Type B pancreatic cell (in vitro differentiated cells): ENCODE measurements at regions not wholly inside any gene's neighbourhood (a gene's known extent, or its start where the extent isn't known, plus 50 kb on each side); places are given as distances from the start of the nearest gene placed in this dataset.
"Not testable (repeated sequence)": the region's sequence is repeated elsewhere in the genome, so short reads cannot be mapped to it uniquely, and the experiment has no call there.

Experiments
- DNase-seq: peaks from one replicate; pipeline ENCODE4 v3.0.0; 2021; ENCODE audit warnings: mixed read lengths; ENCODE audit not compliant: unreplicated experiment; ENCODE audit errors: extremely low spot score
- H3K27ac Mint-ChIP-seq: 2 replicates; pipeline ENCODE4 v1.8.0; 2021; ENCODE audit warnings: mild to moderate bottlenecking, mixed read lengths
- H3K27me3 Mint-ChIP-seq: 2 replicates; pipeline ENCODE4 v1.8.0; 2021; ENCODE audit warnings: mixed read lengths
- H3K36me3 Mint-ChIP-seq: 2 replicates; pipeline ENCODE4 v1.8.0; 2021; ENCODE audit warnings: mixed read lengths
- H3K4me1 Mint-ChIP-seq: one replicate; pipeline ENCODE4 v1.8.0; 2021; ENCODE audit warnings: mixed read lengths; ENCODE audit not compliant: unreplicated experiment
- H3K4me3 Mint-ChIP-seq: 2 replicates; pipeline ENCODE4 v1.8.0; 2021; ENCODE audit warnings: mild to moderate bottlenecking, mixed read lengths
- H3K9me3 Mint-ChIP-seq: 2 replicates; pipeline ENCODE4 v1.8.0; 2021; ENCODE audit warnings: mixed read lengths
- TF ChIP-seq, protein P1 (sequence below): fragments of 200-600 bp; sonication (generic); conservative IDR thresholded peaks from 2 replicates; pipeline ENCODE4 v1.5.0; 2021; ENCODE audit warnings: antibody characterized with exemption, mild to moderate bottlenecking

GRCh38 chr16:60203525-60204124, 1469.5 kb upstream of the GOT2 start:
- DNase-seq, result no peak
- no peak overlapping the region for H3K27ac Mint-ChIP-seq

GRCh38 chr16:60200729-60201128, 1466.6 kb upstream of the GOT2 start:
- H3K9me3 Mint-ChIP-seq, H3K4me1 Mint-ChIP-seq, H3K36me3 Mint-ChIP-seq, H3K4me3 Mint-ChIP-seq, DNase-seq, H3K27me3 Mint-ChIP-seq: not testable (repeated sequence)
- peak overlapping the region; percentile 28 for H3K27ac Mint-ChIP-seq

More at GRCh38 chr16:60203525-60204124, 1469.5 kb upstream of the GOT2 start:
- Mint-ChIP-seq H3K27me3 (peaks cover 7% of the 10 kb centered on the region), H3K4me3 (no peak overlapping the region), H3K36me3 (no peaks in the 10 kb centered on the region), H3K4me1 (peaks cover 9% of the 10 kb centered on the region), H3K9me3 (peaks cover 6% of the 10 kb centered on the region)
- TF ChIP-seq, protein P1, sequence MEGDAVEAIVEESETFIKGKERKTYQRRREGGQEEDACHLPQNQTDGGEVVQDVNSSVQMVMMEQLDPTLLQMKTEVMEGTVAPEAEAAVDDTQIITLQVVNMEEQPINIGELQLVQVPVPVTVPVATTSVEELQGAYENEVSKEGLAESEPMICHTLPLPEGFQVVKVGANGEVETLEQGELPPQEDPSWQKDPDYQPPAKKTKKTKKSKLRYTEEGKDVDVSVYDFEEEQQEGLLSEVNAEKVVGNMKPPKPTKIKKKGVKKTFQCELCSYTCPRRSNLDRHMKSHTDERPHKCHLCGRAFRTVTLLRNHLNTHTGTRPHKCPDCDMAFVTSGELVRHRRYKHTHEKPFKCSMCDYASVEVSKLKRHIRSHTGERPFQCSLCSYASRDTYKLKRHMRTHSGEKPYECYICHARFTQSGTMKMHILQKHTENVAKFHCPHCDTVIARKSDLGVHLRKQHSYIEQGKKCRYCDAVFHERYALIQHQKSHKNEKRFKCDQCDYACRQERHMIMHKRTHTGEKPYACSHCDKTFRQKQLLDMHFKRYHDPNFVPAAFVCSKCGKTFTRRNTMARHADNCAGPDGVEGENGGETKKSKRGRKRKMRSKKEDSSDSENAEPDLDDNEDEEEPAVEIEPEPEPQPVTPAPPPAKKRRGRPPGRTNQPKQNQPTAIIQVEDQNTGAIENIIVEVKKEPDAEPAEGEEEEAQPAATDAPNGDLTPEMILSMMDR, result peak; percentile 75

DNA sequence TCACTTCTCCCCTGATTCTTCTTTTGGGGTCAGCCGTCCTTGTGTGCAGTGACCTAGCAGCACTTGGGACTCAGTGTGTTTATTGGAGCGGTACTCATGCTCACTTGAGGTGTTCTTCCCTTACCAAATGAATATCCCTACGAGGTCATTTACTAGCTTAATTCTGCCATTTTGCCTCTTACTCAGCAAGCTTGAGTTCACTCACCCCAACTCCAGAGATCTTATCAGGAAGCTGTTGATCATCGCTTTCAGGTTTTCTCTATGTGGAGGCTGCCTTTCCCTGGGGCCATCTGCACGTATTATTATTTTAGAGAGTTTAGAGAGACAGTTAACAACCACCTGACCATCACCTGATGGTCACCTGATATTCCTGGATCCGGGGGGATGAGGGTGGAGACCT, 1466.0 kb upstream of the GOT2 start:
- DNase-seq, result no peak
- H3K4me3 Mint-ChIP-seq, result no peak overlapping the region
- no peak overlapping the region for H3K27ac Mint-ChIP-seq
- H3K36me3 Mint-ChIP-seq, result no peaks in the 10 kb centered on the region
- TF ChIP-seq, protein P1, result no peak
- H3K9me3 Mint-ChIP-seq, result peaks cover 6% of the 10 kb centered on the region
- peaks cover 9% of the 10 kb centered on the region for H3K4me1 Mint-ChIP-seq
- peaks cover 7% of the 10 kb centered on the region for H3K27me3 Mint-ChIP-seq

DNA sequence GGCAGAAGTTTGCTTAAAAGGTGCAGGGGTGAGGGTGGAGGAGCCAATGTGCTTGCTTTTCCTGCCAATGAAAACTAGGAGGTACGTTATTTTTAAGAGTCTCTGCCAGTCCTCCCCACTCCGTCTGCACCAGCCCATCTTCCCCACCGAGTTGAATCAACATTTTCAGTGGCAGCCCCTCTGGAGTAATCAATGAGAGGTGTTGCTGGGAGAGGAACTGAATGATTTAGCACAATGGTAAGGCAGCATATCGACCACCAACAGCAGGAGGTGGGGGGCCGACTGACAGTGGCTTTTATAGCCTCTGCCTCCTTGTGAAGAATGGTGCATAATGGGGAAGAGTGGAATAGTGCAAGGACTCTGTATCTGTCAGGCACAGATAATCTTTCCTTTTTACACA, 1465.0 kb upstream of the GOT2 start:
- DNase-seq, result no peak
- Mint-ChIP-seq H3K4me3 (no peak overlapping the region), H3K27ac (no peak overlapping the region), H3K36me3 (no peaks in the 10 kb centered on the region), H3K9me3 (peaks cover 6% of the 10 kb centered on the region), H3K27me3 (peaks cover 7% of the 10 kb centered on the region), H3K4me1 (peaks cover 9% of the 10 kb centered on the region)
- TF ChIP-seq, protein P1, result no peak

DNA sequence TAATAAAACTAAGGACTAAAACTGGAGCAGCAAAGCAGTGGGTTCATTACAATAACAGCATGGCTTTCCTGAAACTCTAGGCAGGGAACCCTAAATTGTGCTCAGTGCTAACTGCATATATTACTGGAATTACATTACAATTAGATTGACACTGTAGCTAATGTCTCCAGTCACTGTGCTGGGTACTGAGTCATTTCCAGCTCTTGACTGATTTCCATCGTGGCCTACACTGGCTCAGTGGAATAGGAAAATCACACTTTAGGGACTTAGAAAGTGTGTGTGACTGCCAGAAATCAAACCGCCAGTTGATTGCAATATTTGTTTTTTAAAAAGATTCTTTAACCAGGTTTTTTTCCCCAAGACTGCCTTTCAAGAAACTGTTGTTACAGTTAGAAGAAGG, 1447.4 kb upstream of the GOT2 start:
- H3K4me1 Mint-ChIP-seq, result no peaks in the 10 kb centered on the region
- no peaks in the 10 kb centered on the region for H3K36me3 Mint-ChIP-seq
- no peak for DNase-seq
- H3K4me3 Mint-ChIP-seq, result no peak overlapping the region
- peaks cover 3% of the 10 kb centered on the region for H3K27me3 Mint-ChIP-seq
- no peak overlapping the region for H3K27ac Mint-ChIP-seq
- TF ChIP-seq, protein P1, result no peak
- no peaks in the 10 kb centered on the region for H3K9me3 Mint-ChIP-seq

DNA sequence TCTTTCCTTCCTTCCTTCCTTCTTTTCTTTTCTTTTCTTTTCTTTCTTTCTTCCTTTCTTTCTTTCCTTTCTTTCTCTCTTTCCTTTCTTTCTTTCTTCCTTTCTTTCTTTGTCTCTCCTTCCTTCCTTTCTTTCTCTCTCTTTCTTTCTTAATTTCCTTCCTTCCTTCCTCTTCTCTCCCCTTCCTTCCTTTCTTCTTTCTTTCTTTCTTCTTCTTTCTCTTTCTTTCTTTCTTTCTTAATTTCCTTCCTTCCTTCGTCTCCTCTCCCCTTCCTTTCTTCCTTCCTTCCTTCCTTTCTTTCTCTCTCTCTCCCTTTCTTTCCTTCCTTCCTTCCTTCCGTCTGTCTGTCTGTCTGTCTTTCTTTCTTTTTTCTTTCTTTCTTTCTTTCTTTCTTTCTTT, 1446.5 kb upstream of the GOT2 start:
- Mint-ChIP-seq H3K4me1 (no peaks in the 10 kb centered on the region), H3K4me3 (no peak overlapping the region), H3K27me3 (peaks cover 3% of the 10 kb centered on the region), H3K27ac (no peak overlapping the region), H3K36me3 (no peaks in the 10 kb centered on the region), H3K9me3 (no peaks in the 10 kb centered on the region)
- TF ChIP-seq, protein P1, result no peak
- no peak for DNase-seq
